Activated naive CD4-positive, alpha-beta T cell treated with anti-CD3 and anti-CD28 coated beads, Interleukin-2, amount 50 U/mL, for 24 hours (primary cell): ENCODE measurements at regions not wholly inside any gene's neighbourhood (a gene's known extent, or its start where the extent isn't known, plus 50 kb on each side); places are given as distances from the start of the nearest gene placed in this dataset.
"Not testable (repeated sequence)": the region's sequence is repeated elsewhere in the genome, so short reads cannot be mapped to it uniquely, and the experiment has no call there.

ENCODE experiments used
- H3K27ac Mint-ChIP-seq: one replicate; pipeline ENCODE4 v1.8.0; 2021; ENCODE audit warnings: mild to moderate bottlenecking, mixed read lengths
- H3K27me3 Mint-ChIP-seq: one replicate; pipeline ENCODE4 v1.8.0; 2021; ENCODE audit warnings: mixed read lengths
- H3K36me3 Mint-ChIP-seq: one replicate; pipeline ENCODE4 v1.8.0; 2021; ENCODE audit warnings: mixed read lengths
- H3K4me1 Mint-ChIP-seq: one replicate; pipeline ENCODE4 v1.8.0; 2021; ENCODE audit warnings: mixed read lengths
- H3K4me3 Mint-ChIP-seq: one replicate; pipeline ENCODE4 v1.8.0; 2021; ENCODE audit warnings: mild to moderate bottlenecking, mixed read lengths
- H3K9me3 Mint-ChIP-seq: one replicate; pipeline ENCODE4 v1.8.0; 2021; ENCODE audit warnings: mixed read lengths

DNA sequence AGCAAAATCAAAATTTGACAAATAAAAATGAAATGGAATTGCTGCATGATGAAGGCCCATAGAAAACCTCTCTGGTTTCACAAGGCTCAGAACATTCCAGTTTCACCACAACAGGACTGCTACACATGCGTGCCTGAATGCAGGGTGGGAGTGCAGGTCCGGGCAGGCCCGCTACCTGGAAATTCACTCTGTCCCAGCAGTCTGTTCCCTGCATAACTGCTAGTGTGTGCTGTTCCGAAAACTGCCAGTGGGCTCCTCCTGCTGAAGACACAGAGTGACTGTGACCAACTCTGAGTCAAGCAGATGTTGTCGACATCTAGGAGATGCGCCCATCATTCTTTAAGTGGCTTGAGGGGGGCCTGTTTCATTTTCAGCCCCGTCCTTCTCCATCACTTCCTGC is 284.8 kb upstream of the MAF start:
- Mint-ChIP-seq H3K9me3 (no peaks in the 10 kb centered on the region), H3K27ac (no peak overlapping the region), H3K27me3 (peaks cover 3% of the 10 kb centered on the region)

GRCh38 chr16:79883494-79883893 is 283.0 kb upstream of the MAF start:
- H3K4me1 Mint-ChIP-seq: no peaks in the 10 kb centered on the region
- H3K9me3 Mint-ChIP-seq: no peaks in the 10 kb centered on the region
- H3K27me3 Mint-ChIP-seq: peaks cover 3% of the 10 kb centered on the region
- H3K36me3 Mint-ChIP-seq: no peaks in the 10 kb centered on the region
- H3K4me3 Mint-ChIP-seq: no peak overlapping the region
- no peak overlapping the region for H3K27ac Mint-ChIP-seq

More for the DNA sequence above, 284.8 kb upstream of the MAF start:
- no peaks in the 10 kb centered on the region for H3K4me1 Mint-ChIP-seq
- no peak overlapping the region for H3K4me3 Mint-ChIP-seq
- H3K36me3 Mint-ChIP-seq: no peaks in the 10 kb centered on the region

GRCh38 chr16:79882340-79883005 is 281.9 kb upstream of the MAF start:
- Mint-ChIP-seq H3K4me3 (no peak overlapping the region), H3K36me3 (no peaks in the 10 kb centered on the region), H3K4me1 (no peaks in the 10 kb centered on the region), H3K27me3 (peaks cover 3% of the 10 kb centered on the region), H3K9me3 (no peaks in the 10 kb centered on the region), H3K27ac (no peak overlapping the region)

- not testable (repeated sequence) for H3K27ac Mint-ChIP-seq, H3K4me1 Mint-ChIP-seq, H3K27me3 Mint-ChIP-seq, H3K36me3 Mint-ChIP-seq, H3K4me3 Mint-ChIP-seq, H3K9me3 Mint-ChIP-seq
Measured at GRCh38 chr16:79881107-79881506, 280.6 kb upstream of the MAF start.

GRCh38 chr16:79876332-79876730 is 275.8 kb upstream of the MAF start:
- H3K27me3 Mint-ChIP-seq: no peaks in the 10 kb centered on the region
- no peak overlapping the region for H3K4me3 Mint-ChIP-seq
- no peak overlapping the region for H3K27ac Mint-ChIP-seq
- H3K36me3 Mint-ChIP-seq: no peaks in the 10 kb centered on the region
- H3K4me1 Mint-ChIP-seq: no peaks in the 10 kb centered on the region
- H3K9me3 Mint-ChIP-seq: no peaks in the 10 kb centered on the region

DNA sequence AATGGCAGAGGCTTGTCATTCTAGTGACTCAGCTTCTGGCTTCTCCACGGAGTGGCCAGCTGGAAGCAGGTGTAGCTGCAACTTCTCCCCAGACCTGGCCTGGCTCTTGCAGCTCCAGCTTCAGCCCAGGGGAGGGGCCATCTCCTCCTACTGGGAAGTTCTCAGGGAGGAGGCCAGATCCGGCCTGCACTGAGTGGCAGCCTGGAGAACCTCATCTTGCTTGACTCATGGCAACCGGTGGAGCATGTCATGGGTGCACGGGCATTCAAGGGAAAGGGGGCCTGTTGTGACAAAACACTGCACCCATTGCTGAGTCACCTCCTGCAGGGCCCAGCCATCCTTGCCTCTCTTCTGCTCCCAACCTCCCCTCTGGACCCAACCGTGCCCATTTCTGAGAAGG is 273.9 kb upstream of the MAF start:
- H3K4me1 Mint-ChIP-seq: no peaks in the 10 kb centered on the region
- no peaks in the 10 kb centered on the region for H3K27me3 Mint-ChIP-seq
- H3K4me3 Mint-ChIP-seq: no peak overlapping the region
- H3K9me3 Mint-ChIP-seq: no peaks in the 10 kb centered on the region
- no peak overlapping the region for H3K27ac Mint-ChIP-seq
- H3K36me3 Mint-ChIP-seq: no peaks in the 10 kb centered on the region

DNA sequence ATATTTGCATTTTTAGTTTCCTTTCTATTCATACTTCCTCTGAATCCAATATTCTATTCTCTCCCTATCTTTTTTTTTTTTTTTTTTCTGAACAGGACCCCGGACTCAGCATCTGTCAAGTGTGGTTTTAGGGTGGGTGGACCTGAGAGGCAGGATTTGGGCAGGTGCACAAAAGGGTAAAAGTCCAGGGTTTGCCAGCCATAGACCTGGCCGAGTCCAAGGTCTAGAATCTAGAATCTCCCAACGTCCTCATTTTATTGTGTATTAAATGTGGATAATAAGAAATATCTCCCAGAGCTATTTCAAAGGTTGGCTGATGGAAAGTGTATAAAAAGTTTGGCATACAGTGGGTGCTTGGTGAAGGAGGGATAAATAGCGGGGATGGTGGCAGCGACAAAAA is 273.3 kb upstream of the MAF start:
- no peaks in the 10 kb centered on the region for H3K9me3 Mint-ChIP-seq
- no peak overlapping the region for H3K4me3 Mint-ChIP-seq
- H3K27ac Mint-ChIP-seq: no peak overlapping the region
- no peaks in the 10 kb centered on the region for H3K27me3 Mint-ChIP-seq
- no peaks in the 10 kb centered on the region for H3K36me3 Mint-ChIP-seq
- H3K4me1 Mint-ChIP-seq: no peaks in the 10 kb centered on the region

- peaks cover 2% of the 10 kb centered on the region for H3K27me3 Mint-ChIP-seq
- no peaks in the 10 kb centered on the region for H3K4me1 Mint-ChIP-seq
- no peak overlapping the region for H3K4me3 Mint-ChIP-seq
- no peaks in the 10 kb centered on the region for H3K9me3 Mint-ChIP-seq
- H3K27ac Mint-ChIP-seq: no peak overlapping the region
- H3K36me3 Mint-ChIP-seq: no peaks in the 10 kb centered on the region
Measured at GRCh38 chr16:79871906-79872305, 271.4 kb upstream of the MAF start.

DNA sequence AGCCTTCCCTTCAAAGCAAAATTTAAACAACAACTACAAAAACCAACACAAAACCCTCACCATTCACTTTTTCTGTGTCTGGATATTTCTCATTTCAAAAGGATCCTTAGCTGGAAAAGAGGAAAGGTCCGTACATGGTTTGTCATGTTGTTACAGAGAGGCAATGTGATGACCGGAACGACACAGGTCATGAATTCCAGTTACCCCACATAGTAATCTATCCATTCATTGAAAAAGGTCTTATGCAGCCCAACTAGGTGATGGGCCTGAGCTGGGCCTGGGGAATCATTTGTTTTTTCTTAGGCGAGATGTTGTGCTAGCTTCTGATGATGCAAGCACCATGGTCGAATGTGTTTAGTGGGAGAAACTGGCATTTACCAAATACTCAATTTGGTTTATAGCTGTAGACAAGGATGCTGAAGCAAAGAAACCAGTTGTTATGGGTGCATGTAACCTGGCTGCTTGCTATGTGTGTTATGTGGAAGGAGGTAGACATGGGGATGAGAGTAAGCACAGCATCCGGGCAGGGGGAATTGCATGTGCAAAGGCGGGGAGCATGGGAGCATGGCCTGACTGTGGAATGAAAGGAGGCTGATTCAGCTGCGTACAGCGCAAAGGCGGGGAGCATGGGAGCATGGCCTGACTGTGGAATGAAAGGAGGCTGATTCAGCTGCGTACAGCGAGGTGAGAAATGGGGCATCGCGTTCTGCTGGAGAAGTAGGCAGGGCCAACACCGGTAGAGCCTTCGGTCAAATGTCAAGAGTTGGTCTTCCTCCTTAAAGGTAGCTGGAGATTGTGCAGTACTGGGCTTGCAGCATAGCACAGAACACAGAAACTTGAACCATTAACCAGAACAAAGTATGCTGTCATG is 269.7 kb upstream of the MAF start:
- Mint-ChIP-seq H3K36me3 (no peaks in the 10 kb centered on the region), H3K4me3 (no peak overlapping the region), H3K4me1 (no peaks in the 10 kb centered on the region), H3K27ac (no peak overlapping the region), H3K27me3 (peaks cover 2% of the 10 kb centered on the region), H3K9me3 (no peaks in the 10 kb centered on the region)

GRCh38 chr16:79869304-79870015 is 268.9 kb upstream of the MAF start:
- no peaks in the 10 kb centered on the region for H3K36me3 Mint-ChIP-seq
- H3K27me3 Mint-ChIP-seq: peaks cover 2% of the 10 kb centered on the region
- H3K4me1 Mint-ChIP-seq: no peaks in the 10 kb centered on the region
- H3K27ac Mint-ChIP-seq: no peak overlapping the region
- no peaks in the 10 kb centered on the region for H3K9me3 Mint-ChIP-seq
- H3K4me3 Mint-ChIP-seq: no peak overlapping the region

DNA sequence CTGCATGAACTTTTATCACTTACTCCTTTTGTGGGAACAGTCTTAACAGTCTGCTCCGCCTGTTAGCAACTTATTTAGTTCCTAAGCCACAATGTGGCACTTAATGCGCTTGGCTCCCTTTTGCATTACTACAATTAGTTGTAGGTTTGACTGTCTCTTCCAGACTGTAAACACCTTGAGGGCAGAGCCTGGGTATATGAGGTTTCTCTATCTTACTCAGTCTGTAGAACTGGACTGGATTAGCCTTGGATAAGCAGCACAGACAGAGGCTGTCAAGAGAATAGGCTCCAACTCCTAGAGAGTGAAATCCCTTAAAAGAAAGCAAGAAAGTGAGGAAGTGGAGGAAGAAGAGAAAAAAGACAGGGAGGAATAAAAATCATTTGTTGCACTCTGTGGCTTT is 268.3 kb upstream of the MAF start:
- no peaks in the 10 kb centered on the region for H3K9me3 Mint-ChIP-seq
- no peaks in the 10 kb centered on the region for H3K4me1 Mint-ChIP-seq
- no peak overlapping the region for H3K4me3 Mint-ChIP-seq
- H3K27ac Mint-ChIP-seq: no peak overlapping the region
- peaks cover 2% of the 10 kb centered on the region for H3K27me3 Mint-ChIP-seq
- no peaks in the 10 kb centered on the region for H3K36me3 Mint-ChIP-seq

GRCh38 chr16:79867425-79867997 is 267.0 kb upstream of the MAF start:
- H3K27ac Mint-ChIP-seq: no peak overlapping the region
- no peaks in the 10 kb centered on the region for H3K9me3 Mint-ChIP-seq
- no peak overlapping the region for H3K4me3 Mint-ChIP-seq
- H3K27me3 Mint-ChIP-seq: peaks cover 2% of the 10 kb centered on the region
- no peaks in the 10 kb centered on the region for H3K36me3 Mint-ChIP-seq
- H3K4me1 Mint-ChIP-seq: no peaks in the 10 kb centered on the region

DNA sequence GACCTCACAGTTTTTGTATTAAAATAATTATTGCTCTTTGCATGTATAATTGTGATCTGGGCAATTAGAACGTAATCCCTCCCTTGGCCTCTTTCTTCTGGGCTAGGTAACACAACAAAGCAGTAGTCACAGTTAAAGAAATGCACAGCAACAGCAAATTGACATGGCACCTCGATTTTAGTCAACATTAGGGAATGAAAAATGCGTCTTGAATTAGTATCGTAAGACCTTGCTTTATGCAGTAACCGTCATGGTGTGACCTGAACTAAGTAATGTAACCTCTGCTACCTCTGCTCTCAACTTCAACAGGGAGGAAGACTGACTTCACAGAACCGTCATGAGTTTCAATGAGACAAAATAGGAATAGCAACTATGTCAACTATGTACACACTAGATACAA is 265.4 kb upstream of the MAF start:
- Mint-ChIP-seq H3K4me3 (no peak overlapping the region), H3K36me3 (no peaks in the 10 kb centered on the region), H3K27ac (no peak overlapping the region), H3K9me3 (no peaks in the 10 kb centered on the region), H3K4me1 (no peaks in the 10 kb centered on the region), H3K27me3 (peaks cover 2% of the 10 kb centered on the region)

GRCh38 chr16:79864781-79865391 is 264.3 kb upstream of the MAF start:
- H3K27me3 Mint-ChIP-seq: peaks cover 6% of the 10 kb centered on the region

DNA sequence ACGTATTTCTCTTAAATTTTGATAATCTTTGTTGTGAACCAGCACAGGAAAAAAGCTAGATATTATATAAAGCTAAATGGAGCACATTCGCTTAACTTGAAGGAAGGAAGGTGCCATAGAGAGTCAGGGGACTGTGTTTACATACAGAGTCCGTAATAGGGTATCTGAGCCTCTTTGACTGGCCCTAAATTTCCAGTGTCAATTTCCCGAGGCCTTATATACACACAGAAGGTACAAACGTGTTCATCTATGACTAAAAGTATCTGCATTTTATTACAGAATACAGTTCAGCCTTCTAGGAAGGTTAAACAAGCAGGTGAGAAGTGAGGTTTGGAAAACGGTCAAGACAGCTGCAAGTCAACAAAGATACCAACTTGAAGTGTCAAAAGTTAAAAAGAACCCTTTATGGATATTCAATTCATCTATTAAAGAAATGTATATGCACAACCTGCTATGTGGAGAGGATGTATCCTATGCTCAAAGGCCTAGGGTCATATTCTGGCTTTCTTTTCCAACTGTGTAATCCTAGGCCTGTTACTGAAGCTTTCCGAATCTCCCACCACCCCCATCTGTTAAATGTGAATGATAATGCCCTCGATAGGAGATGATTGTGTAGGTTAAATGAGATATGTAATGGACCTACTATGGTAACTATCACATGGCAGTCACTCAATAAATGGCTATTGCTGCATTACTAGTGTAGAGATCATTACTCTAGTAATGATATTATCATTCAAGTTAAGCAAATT is 263.7 kb upstream of the MAF start:
- no peak overlapping the region for H3K4me3 Mint-ChIP-seq
- H3K27me3 Mint-ChIP-seq: peaks cover 7% of the 10 kb centered on the region
- no peaks in the 10 kb centered on the region for H3K9me3 Mint-ChIP-seq
- H3K36me3 Mint-ChIP-seq: no peaks in the 10 kb centered on the region
- H3K4me1 Mint-ChIP-seq: no peaks in the 10 kb centered on the region
- H3K27ac Mint-ChIP-seq: no peak overlapping the region

More at GRCh38 chr16:79864781-79865391, 264.3 kb upstream of the MAF start:
- Mint-ChIP-seq H3K36me3 (no peaks in the 10 kb centered on the region), H3K9me3 (no peaks in the 10 kb centered on the region), H3K27ac (no peak overlapping the region), H3K4me1 (no peaks in the 10 kb centered on the region), H3K4me3 (no peak overlapping the region)
